ENCODE measurements at regions not wholly inside any gene's neighbourhood (a gene's known extent, or its start where the extent isn't known, plus 50 kb on each side); places are given as distances from the start of the nearest gene placed in this dataset.
"Not testable (repeated sequence)": the region's sequence is repeated elsewhere in the genome, so short reads cannot be mapped to it uniquely, and the experiment has no call there.

DNA sequence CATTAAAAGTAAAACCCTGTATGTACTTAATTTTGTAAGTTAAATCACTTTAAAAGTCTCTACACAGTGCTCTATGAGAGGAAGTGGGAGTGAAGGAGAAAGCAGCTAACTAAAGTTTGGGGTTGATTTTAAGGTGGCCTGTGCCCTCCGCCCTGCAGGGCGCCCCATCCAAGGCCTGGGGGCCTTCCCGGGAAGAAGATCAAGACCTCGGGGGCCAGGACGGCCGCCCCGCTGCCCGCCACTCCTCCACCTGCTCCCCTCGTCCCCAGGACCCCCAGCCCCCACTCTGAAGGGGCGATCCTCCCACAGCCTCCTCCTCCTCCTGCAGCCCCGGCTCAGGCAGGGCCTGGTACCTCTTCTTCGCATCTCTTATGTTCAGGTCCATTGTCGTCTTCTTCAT, 581.7 kb downstream of the ANKRD30B start:
- TF ChIP-seq, protein P1, sequence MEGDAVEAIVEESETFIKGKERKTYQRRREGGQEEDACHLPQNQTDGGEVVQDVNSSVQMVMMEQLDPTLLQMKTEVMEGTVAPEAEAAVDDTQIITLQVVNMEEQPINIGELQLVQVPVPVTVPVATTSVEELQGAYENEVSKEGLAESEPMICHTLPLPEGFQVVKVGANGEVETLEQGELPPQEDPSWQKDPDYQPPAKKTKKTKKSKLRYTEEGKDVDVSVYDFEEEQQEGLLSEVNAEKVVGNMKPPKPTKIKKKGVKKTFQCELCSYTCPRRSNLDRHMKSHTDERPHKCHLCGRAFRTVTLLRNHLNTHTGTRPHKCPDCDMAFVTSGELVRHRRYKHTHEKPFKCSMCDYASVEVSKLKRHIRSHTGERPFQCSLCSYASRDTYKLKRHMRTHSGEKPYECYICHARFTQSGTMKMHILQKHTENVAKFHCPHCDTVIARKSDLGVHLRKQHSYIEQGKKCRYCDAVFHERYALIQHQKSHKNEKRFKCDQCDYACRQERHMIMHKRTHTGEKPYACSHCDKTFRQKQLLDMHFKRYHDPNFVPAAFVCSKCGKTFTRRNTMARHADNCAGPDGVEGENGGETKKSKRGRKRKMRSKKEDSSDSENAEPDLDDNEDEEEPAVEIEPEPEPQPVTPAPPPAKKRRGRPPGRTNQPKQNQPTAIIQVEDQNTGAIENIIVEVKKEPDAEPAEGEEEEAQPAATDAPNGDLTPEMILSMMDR (conservative IDR thresholded peaks at IDR 0.05; ENCODE audit: low read depth, low read length): not testable (repeated sequence)
- not testable (repeated sequence) for TF ChIP-seq EZH2 (IDR thresholded peaks at IDR 0.05; ENCODE audit: low read length, unreplicated experiment); EZH2phosphoT487 (IDR thresholded peaks at IDR 0.05; ENCODE audit: borderline replicate concordance, low read length)

Measured in PC-3 (cell line).